HCT116 (cell line): ENCODE measurements at regions not wholly inside any gene's neighbourhood (a gene's known extent, or its start where the extent isn't known, plus 50 kb on each side); places are given as distances from the start of the nearest gene placed in this dataset.

Source experiments
- ATAC-seq: fragments of 200-7000 bp; cut with Tn5 transposase; 2 replicates; pipeline ENCODE4 v1.9.1; 2020; ENCODE audit warnings: mild to moderate bottlenecking, moderate library complexity
- BruUV-seq: library from RNA; stranded (reverse); fragments of 400-500 nt; replicated peaks from 2 replicates; lab custom pipeline; 2021; lab: Mats Ljungman, UMichigan
- CTCF ChIA-PET: fragments of 300-600 bp; sonication (Branson Sonifier 250); formaldehyde crosslinking; loops from one replicate; lab custom pipeline; 2021; ENCODE audit warnings: antibody characterized with exemption; lab: Charles Lee
- POLR2A ChIA-PET: fragments of 300-600, 350-600 bp; sonication (Branson Sonifier 250); formaldehyde crosslinking; loops from one replicate; lab custom pipeline; 2021; ENCODE audit warnings: antibody characterized with exemption; lab: Charles Lee
- RAD21 ChIA-PET, 2 experiments: fragments of 300-600 bp; sonication (Branson Sonifier 250); formaldehyde crosslinking; loops; one replicate each; lab custom pipeline; 2023; ENCODE audit warnings: low total read pairs in 2 of 2; ENCODE audit not compliant: uncharacterized antibody in 2 of 2, unreplicated experiment in 2 of 2, low non-redundant PET in 1 of 2; lab: Charles Lee
- DNase-seq: peaks from one replicate; pipeline ENCODE4 v3.0.0-alpha.2; 2010; ENCODE audit warnings: low read depth, low spot score
- H2AFZ ChIP-seq: fragments of 200-600 bp; shearing (Covaris generic), sonication (generic); 2 replicates; pipeline ENCODE4 v1.6.1; 2017; ENCODE audit warnings: low read depth, mixed run types, mixed read lengths, antibody characterized with exemption, low read length; ENCODE audit not compliant: poor library complexity, severe bottlenecking
- H3K27ac ChIP-seq: 2 replicates; pipeline ENCODE4 v1.5.1; 2012; ENCODE audit warnings: low read depth, low read length
- H3K27me3 ChIP-seq: fragments of 200-600 bp; sonication (generic); 2 replicates; pipeline ENCODE4 v1.6.1; 2016; ENCODE audit warnings: mixed run types, low read length, mixed read lengths; ENCODE audit not compliant: insufficient read depth
- H3K36me3 ChIP-seq, 2 experiments: fragments of 200-500 bp in 1 of 2; fragments of 200-600 bp in 1 of 2; sonication (Bioruptor generic) in 1 of 2; sonication (generic) in 1 of 2; 2 replicates each; pipeline versions ENCODE4 v1.5.1 to v1.6.1; 2014 to 2016; ENCODE audit warnings: low read length in 2 of 2, inconsistent platforms in 1 of 2, mixed read lengths in 1 of 2, mixed run types in 1 of 2; ENCODE audit not compliant: insufficient read depth in 2 of 2, control insufficient read depth in 1 of 2
- H3K4me1 ChIP-seq, 2 experiments: fragments of 200-600 bp in 1 of 2; sonication (generic) in 1 of 2; 2 replicates each; pipeline versions ENCODE4 v1.5.1 to v1.6.1; 2012 to 2017; ENCODE audit warnings: low read length in 2 of 2, inconsistent platforms in 1 of 2, mild to moderate bottlenecking in 1 of 2, mixed read lengths in 1 of 2, mixed run types in 1 of 2, moderate library complexity in 1 of 2; ENCODE audit not compliant: insufficient read depth in 2 of 2, control insufficient read depth in 1 of 2
- H3K4me2 ChIP-seq: fragments of 200-600 bp; sonication (generic); 2 replicates; pipeline ENCODE4 v1.6.1; 2017; ENCODE audit warnings: mixed run types, low read length, mixed read lengths
- H3K4me3 ChIP-seq, 2 experiments: fragments of 200-600 bp in 1 of 2; sonication (generic) in 1 of 2; replicated peaks in 1 of 2; 2 replicates each; pipeline ENCODE4 v1.5.1; 2011 to 2016; ENCODE audit warnings: low read length in 2 of 2, control low read depth in 1 of 2, low read depth in 1 of 2, mild to moderate bottlenecking in 1 of 2, mixed read lengths in 1 of 2, mixed run types in 1 of 2
- H3K79me2 ChIP-seq: fragments of 200-600 bp; sonication (generic); 2 replicates; pipeline ENCODE4 v1.6.1; 2017; ENCODE audit warnings: mild to moderate bottlenecking, mixed run types, low read length, moderate library complexity, mixed read lengths; ENCODE audit not compliant: insufficient read depth
- H3K9ac ChIP-seq: fragments of 200-600 bp; sonication (generic); 2 replicates; pipeline ENCODE4 v1.6.1; 2016; ENCODE audit warnings: low read length, mixed read lengths
- H3K9me2 ChIP-seq: fragments of 200-600 bp; sonication (generic), shearing (Covaris generic); 2 replicates; pipeline ENCODE4 v1.6.1; 2017; ENCODE audit warnings: mixed run types, mild to moderate bottlenecking, moderate library complexity; ENCODE audit not compliant: insufficient read depth
- H3K9me3 ChIP-seq, 2 experiments: fragments of 200-500 bp in 1 of 2; fragments of 200-600 bp in 1 of 2; sonication (Bioruptor generic) in 1 of 2; sonication (generic) in 1 of 2; 2 replicates each; pipeline ENCODE4 v1.6.1; 2014 to 2017; ENCODE audit warnings: low read length in 2 of 2, mixed read lengths in 2 of 2, inconsistent platforms in 1 of 2, low read depth in 1 of 2, mild to moderate bottlenecking in 1 of 2, mixed run types in 1 of 2, moderate library complexity in 1 of 2; ENCODE audit not compliant: control insufficient read depth in 1 of 2, insufficient read depth in 1 of 2
- H4K20me1 ChIP-seq: fragments of 200-600 bp; sonication (generic), shearing (Covaris generic); 2 replicates; pipeline ENCODE4 v1.6.1; 2017; ENCODE audit warnings: mixed run types, mild to moderate bottlenecking, moderate library complexity; ENCODE audit not compliant: insufficient read depth
- CBX3 ChIP-seq: IDR thresholded peaks from 2 replicates; pipeline ENCODE4 v1.6.1; 2012; ENCODE audit warnings: low read depth
- CEBPB ChIP-seq: IDR thresholded peaks from 2 replicates; pipeline ENCODE4 v1.6.1; 2012; ENCODE audit warnings: low read depth
- CTCF ChIP-seq, 3 experiments: fragments of 200-600 bp in 1 of 3; sonication (generic) in 1 of 3; IDR thresholded peaks in 2 of 3; conservative IDR thresholded peaks in 1 of 3; 2 replicates each; pipeline ENCODE4 v1.5.1; 2012 to 2017; ENCODE audit warnings: low read depth in 2 of 3, low read length in 2 of 3, antibody characterized with exemption in 1 of 3, borderline replicate concordance in 1 of 3, control low read depth in 1 of 3, mild to moderate bottlenecking in 1 of 3, mixed read lengths in 1 of 3, mixed run types in 1 of 3, moderate library complexity in 1 of 3; ENCODE audit not compliant: insufficient read depth in 1 of 3
- ELF1 ChIP-seq: IDR thresholded peaks from 2 replicates; pipeline ENCODE4 v1.6.1; 2012; ENCODE audit warnings: low read depth, borderline replicate concordance
- EZH2 ChIP-seq: fragments of 200-600 bp; sonication (generic); IDR thresholded peaks from 2 replicates; pipeline ENCODE4 v1.6.1; 2017; ENCODE audit warnings: antibody characterized with exemption, mixed run types
- EZH2phosphoT487 ChIP-seq: fragments of 200-600 bp; IDR thresholded peaks from 2 replicates; pipeline ENCODE4 v1.6.1; 2018; ENCODE audit warnings: antibody characterized with exemption, borderline replicate concordance
- POLR2AphosphoS5 ChIP-seq: IDR thresholded peaks from 2 replicates; pipeline ENCODE4 v1.6.1; 2011; ENCODE audit warnings: mild to moderate bottlenecking, low read depth, low read length, moderate library complexity
- REST ChIP-seq: IDR thresholded peaks from 2 replicates; pipeline ENCODE4 v1.6.1; 2012; ENCODE audit warnings: low read depth
- SRF ChIP-seq: IDR thresholded peaks from 2 replicates; pipeline ENCODE4 v1.6.1; 2012; ENCODE audit warnings: low read depth
- TCF7L2 ChIP-seq: IDR thresholded peaks from 2 replicates; pipeline ENCODE4 v1.7.0; 2011; ENCODE audit warnings: borderline replicate concordance, inconsistent platforms; ENCODE audit not compliant: insufficient read depth, insufficient read length; ENCODE audit errors: extremely low read depth
- YY1 ChIP-seq: IDR thresholded peaks from 2 replicates; pipeline ENCODE4 v1.6.1; 2011; ENCODE audit warnings: low read length, low read depth, moderate library complexity, mild to moderate bottlenecking; ENCODE audit not compliant: insufficient replicate concordance; ENCODE audit errors: extremely low read depth
- ZNF274 ChIP-seq: fragments of 200-500 bp; sonication (Bioruptor generic); IDR thresholded peaks from 2 replicates; pipeline ENCODE4 v1.6.1; 2014; ENCODE audit warnings: mild to moderate bottlenecking, low read depth, low read length, inconsistent platforms
- intact Hi-C: fragments of 100-400 bp; cut with micrococcal nuclease; formaldehyde crosslinking; loops from 2 replicates; pipeline ENCODE4 v1.10.0; 2022

GRCh38 chr10:80753612-80754011, 215.9 kb downstream of the SH2D4B start:
- CTCF ChIA-PET = no interaction called here

More at GRCh38 chr10:80753612-80754011, 215.9 kb downstream of the SH2D4B start:
- H3K4me3 ChIP-seq = no peak overlapping the region
- H3K27me3 ChIP-seq = peaks cover 14% of the 10 kb centered on the region; the same call in 1 of the 2 replicates
- H3K9ac ChIP-seq = no peak overlapping the region
- no peak overlapping the region for H3K27ac ChIP-seq
- intact Hi-C loops = no loop called here
- H4K20me1 ChIP-seq = no peaks in the 10 kb centered on the region
- no peaks in the 10 kb centered on the region for H3K36me3 ChIP-seq
- H2AFZ ChIP-seq = no peak overlapping the region
- no peaks in the 10 kb centered on the region for H3K9me2 ChIP-seq
- POLR2A ChIA-PET = no interaction called here
- BruUV-seq = no TSS peak
- ATAC-seq (no peak), DNase-seq (no peak)
- no peak overlapping the region for H3K4me2 ChIP-seq
- no peaks in the 10 kb centered on the region for H3K79me2 ChIP-seq
- RAD21 ChIA-PET = no interaction called here
- H3K9me3 ChIP-seq = no peaks in the 10 kb centered on the region
- TF ChIP-seq SRF (no peak), EZH2phosphoT487 (no peak), REST (no peak), ZNF274 (no peak), EZH2 (no peak), TCF7L2 (no peak), CBX3 (no peak), POLR2AphosphoS5 (no peak), CEBPB (no peak), CTCF (IDR thresholded peaks at IDR 0.05 in 2 of 3, conservative IDR thresholded peaks at IDR 0.05 in 1 of 3; ENCODE audit: borderline replicate concordance in 1 of 3, insufficient read depth in 1 of 3, low read depth in 2 of 3, low read length in 2 of 3) (no peak), ELF1 (no peak), YY1 (no peak)
- H3K4me1 ChIP-seq = no peaks in the 10 kb centered on the region
